ENCODE measurements at regions not wholly inside any gene's neighbourhood (a gene's known extent, or its start where the extent isn't known, plus 50 kb on each side); places are given as distances from the start of the nearest gene placed in this dataset.

DNA sequence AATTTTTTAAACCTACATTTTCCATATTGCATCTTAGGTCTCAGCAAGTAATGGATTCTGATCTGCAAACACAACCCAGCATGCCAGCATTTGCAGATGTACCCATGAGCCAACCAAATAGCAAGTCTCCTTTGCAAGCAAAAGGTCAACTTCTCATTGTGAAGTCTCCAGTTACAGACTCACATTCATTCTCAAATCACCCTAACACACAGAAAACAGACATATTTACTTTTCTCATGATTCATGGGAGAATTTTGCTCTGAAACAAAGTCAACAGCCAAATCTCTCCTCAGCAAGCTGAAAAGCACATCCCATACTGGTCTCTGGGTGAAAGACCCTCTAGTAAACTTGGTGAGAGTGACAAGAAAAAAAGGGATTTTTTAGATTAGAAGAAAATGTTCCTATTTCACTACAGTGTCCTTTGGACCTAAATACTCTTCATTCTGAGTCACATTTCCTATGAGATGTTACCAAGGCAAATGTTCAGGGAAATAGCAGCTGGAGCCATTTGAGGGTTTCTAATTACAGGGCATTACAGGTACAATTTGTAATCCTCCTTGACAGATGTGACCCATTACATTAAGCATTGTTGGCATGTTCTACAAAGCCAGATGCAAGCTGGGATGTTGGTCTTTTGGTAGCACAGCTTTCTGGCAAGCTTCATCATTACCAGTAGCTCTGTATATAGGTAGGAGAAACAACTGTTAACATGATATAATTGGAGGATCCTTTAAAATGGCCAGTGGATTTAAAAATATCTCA is 383.3 kb downstream of the SMARCA1 start:
- H3K4me3 ChIP-seq (ENCODE audit: low read depth, low read length) = no peak overlapping the region
- TF ChIP-seq, protein P1, sequence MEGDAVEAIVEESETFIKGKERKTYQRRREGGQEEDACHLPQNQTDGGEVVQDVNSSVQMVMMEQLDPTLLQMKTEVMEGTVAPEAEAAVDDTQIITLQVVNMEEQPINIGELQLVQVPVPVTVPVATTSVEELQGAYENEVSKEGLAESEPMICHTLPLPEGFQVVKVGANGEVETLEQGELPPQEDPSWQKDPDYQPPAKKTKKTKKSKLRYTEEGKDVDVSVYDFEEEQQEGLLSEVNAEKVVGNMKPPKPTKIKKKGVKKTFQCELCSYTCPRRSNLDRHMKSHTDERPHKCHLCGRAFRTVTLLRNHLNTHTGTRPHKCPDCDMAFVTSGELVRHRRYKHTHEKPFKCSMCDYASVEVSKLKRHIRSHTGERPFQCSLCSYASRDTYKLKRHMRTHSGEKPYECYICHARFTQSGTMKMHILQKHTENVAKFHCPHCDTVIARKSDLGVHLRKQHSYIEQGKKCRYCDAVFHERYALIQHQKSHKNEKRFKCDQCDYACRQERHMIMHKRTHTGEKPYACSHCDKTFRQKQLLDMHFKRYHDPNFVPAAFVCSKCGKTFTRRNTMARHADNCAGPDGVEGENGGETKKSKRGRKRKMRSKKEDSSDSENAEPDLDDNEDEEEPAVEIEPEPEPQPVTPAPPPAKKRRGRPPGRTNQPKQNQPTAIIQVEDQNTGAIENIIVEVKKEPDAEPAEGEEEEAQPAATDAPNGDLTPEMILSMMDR (IDR thresholded peaks at IDR 0.05; ENCODE audit: insufficient read depth, low read length, severe bottlenecking) = no peak
- DNase-seq (ENCODE audit: low read depth) = no peak
- H3K36me3 ChIP-seq (ENCODE audit: control insufficient read depth, insufficient read depth, low read length) = no peaks in the 10 kb centered on the region
- FAIRE-seq = no peak
- no peaks in the 10 kb centered on the region for H3K27me3 ChIP-seq (ENCODE audit: control insufficient read depth, insufficient read depth, low read length)

DNA sequence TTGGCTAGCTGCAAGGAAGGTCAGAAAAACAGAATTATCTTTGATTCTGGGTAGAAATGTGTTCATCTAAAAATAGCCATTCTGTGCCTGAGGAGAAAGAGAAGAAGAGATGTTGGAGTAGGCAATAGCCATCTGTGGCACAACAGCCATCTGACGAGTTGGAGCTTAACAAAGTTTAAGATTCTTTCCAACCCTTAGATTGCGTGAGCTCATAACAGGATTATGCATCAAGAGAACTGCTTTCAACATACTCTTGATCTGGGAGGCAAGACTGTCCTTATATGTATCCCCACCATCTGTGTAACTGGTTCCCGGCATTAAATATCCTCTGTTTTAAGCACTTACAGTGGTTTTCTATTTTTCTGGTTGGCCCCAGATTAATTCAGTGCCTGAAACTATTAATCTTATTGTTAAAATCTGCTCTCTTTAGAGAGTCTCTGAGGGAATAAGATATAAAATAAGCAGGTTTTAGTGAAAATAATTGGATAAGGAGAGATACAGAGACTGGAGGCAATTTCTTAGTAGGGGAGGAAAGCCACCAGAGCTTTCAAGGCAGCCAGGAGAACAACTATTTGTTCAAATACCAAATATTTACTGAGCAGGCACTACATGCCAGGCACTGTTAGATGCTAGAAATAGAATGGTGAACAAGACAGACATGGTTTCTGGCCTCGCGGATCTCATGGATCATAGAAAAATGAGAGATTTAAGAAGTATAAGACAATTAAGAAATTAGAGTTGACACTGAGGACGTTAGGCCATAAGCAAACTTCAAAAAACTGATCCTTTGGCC is 398.0 kb downstream of the SMARCA1 start:
- TF ChIP-seq, protein P1 (IDR thresholded peaks at IDR 0.05; ENCODE audit: insufficient read depth, low read length, severe bottlenecking) = no peak
- DNase-seq (ENCODE audit: low read depth) (no peak), FAIRE-seq (no peak)

DNA sequence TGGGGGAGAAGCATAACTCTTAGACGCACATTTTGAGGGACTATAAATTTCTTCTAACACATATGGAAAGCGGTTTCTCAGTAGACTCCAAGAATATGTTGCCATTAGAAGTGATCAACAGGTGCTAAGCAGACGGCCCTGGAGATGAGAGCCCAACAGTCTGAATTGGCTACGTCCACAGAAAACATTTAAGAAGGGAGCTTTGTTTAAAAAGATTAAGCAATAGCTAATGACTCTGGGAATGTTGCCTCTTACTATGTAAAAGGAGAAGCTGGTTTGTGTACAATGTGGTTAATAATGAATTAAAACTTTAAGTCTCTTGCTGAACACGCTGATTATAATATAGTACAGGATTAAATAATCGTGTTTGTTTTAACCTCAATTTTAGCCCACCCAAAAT is 399.5 kb downstream of the SMARCA1 start:
- no peaks in the 10 kb centered on the region for H3K36me3 ChIP-seq (ENCODE audit: control insufficient read depth, insufficient read depth, low read length)
- DNase-seq (ENCODE audit: low read depth) = no peak
- no peak overlapping the region for H3K4me3 ChIP-seq (ENCODE audit: low read depth, low read length)
- no peak for FAIRE-seq
- no peaks in the 10 kb centered on the region for H3K27me3 ChIP-seq (ENCODE audit: control insufficient read depth, insufficient read depth, low read length)
- TF ChIP-seq, protein P1 (IDR thresholded peaks at IDR 0.05; ENCODE audit: insufficient read depth, low read length, severe bottlenecking) = no peak

More for the DNA sequence above, 398.0 kb downstream of the SMARCA1 start:
- Histone ChIP-seq H3K27me3 (ENCODE audit: control insufficient read depth, insufficient read depth, low read length) (no peaks in the 10 kb centered on the region), H3K4me3 (ENCODE audit: low read depth, low read length) (no peak overlapping the region), H3K36me3 (ENCODE audit: control insufficient read depth, insufficient read depth, low read length) (no peaks in the 10 kb centered on the region)

DNA sequence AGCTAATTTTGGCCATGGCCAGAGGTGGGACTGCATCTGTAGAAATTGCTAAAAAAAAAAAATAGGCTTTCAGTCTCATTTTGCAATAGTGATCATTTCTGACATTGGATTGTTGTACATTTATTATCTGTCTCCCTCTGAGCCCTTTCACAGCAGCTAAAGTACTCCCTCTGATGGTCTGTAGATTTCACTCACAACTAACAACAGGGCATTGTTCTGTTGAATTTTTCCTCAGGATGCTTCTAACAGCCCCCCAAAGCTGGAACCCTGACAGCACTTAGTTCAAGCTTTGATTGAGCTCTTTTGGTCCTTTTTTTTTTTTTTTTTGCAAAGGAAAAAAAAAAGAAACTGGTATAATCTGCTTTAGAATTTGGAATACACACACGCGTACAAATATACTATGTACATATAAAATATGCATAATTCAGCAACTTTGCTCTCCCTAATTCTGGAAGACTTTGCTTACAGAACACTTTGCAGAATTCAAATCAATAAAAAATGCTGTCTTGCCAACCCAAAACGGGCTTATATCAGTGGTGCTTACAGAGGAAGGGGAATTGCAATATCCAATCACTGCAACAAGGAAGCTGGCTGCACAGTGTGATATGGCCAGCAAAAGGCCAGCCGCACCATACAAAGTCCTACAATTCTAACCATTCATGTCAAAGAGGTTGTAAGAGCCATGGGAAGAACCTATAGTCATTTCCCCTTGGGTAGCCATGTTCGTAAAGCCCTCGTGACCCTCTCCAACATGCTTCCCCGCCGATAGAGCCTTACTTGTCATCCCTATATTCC is 406.4 kb downstream of the SMARCA1 start:
- Histone ChIP-seq H3K36me3 (ENCODE audit: control insufficient read depth, insufficient read depth, low read length) (no peaks in the 10 kb centered on the region), H3K4me3 (ENCODE audit: low read depth, low read length) (no peak overlapping the region), H3K27me3 (ENCODE audit: control insufficient read depth, insufficient read depth, low read length) (no peaks in the 10 kb centered on the region)
- TF ChIP-seq, protein P1 (IDR thresholded peaks at IDR 0.05; ENCODE audit: insufficient read depth, low read length, severe bottlenecking) = no peak
- no peak for FAIRE-seq
- no peak for DNase-seq (ENCODE audit: low read depth)

DNA sequence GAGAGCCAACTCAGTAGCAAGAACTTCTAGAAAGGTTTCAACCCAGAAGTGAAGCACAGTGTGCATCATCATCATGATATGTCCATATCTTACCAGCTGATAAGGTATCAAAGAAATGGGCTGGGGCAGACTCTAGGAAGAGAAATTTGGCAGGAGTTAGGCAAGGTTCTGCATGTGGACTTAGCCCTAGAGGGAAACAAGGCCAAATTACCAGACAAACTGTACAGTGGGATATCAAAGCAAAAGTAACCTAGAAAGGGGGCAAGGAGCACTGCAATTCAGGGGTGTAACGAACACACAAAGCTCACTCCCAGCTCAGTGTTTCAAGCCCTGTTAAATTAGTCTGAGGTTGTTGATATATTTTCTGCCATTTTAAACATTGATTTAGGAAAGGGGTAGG is 407.4 kb downstream of the SMARCA1 start:
- TF ChIP-seq, protein P1 (IDR thresholded peaks at IDR 0.05; ENCODE audit: insufficient read depth, low read length, severe bottlenecking) = no peak
- no peak for FAIRE-seq

More for the DNA sequence above, 407.4 kb downstream of the SMARCA1 start:
- Histone ChIP-seq H3K27me3 (ENCODE audit: control insufficient read depth, insufficient read depth, low read length) (no peaks in the 10 kb centered on the region), H3K36me3 (ENCODE audit: control insufficient read depth, insufficient read depth, low read length) (no peaks in the 10 kb centered on the region), H3K4me3 (ENCODE audit: low read depth, low read length) (no peak overlapping the region)
- no peak for DNase-seq (ENCODE audit: low read depth)

Measured in bronchial epithelial cell (primary cell).